ENCODE measurements at regions not wholly inside any gene's neighbourhood (a gene's known extent, or its start where the extent isn't known, plus 50 kb on each side); places are given as distances from the start of the nearest gene placed in this dataset.

GRCh38 chr18:51559198-51559901 lies 361.9 kb upstream of the MEX3C start:
- no peaks in the 10 kb centered on the region for H3K36me3 Mint-ChIP-seq
- DNase-seq (ENCODE audit: low spot score) (no peak), ATAC-seq (0 out of 2 replicates have a peak, but pooled peaks have one; percentile 28)
- no peaks in the 10 kb centered on the region for H3K27me3 Mint-ChIP-seq (ENCODE audit: low read depth)
- TF ChIP-seq, protein P1, sequence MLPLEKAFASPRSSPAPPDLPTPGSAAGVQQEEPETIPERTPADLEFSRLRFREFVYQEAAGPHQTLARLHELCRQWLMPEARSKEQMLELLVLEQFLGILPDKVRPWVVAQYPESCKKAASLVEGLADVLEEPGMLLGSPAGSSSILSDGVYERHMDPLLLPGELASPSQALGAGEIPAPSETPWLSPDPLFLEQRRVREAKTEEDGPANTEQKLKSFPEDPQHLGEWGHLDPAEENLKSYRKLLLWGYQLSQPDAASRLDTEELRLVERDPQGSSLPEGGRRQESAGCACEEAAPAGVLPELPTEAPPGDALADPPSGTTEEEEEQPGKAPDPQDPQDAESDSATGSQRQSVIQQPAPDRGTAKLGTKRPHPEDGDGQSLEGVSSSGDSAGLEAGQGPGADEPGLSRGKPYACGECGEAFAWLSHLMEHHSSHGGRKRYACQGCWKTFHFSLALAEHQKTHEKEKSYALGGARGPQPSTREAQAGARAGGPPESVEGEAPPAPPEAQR (CRISPR knock-in tag; IDR thresholded peaks at IDR 0.05) = no peak
- TF ChIP-seq CREM (CRISPR knock-in tag; IDR thresholded peaks at IDR 0.05) (no peak), GABPB1 (CRISPR knock-in tag; IDR thresholded peaks at IDR 0.05) (no peak), SMAD3 (CRISPR knock-in tag; IDR thresholded peaks at IDR 0.05; ENCODE audit: borderline replicate concordance) (no peak), ELF4 (CRISPR knock-in tag; IDR thresholded peaks at IDR 0.05; ENCODE audit: low read depth) (no peak), E2F4 (CRISPR knock-in tag; IDR thresholded peaks at IDR 0.05; ENCODE audit: borderline replicate concordance, low read depth) (no peak), NR3C1 (CRISPR knock-in tag; conservative IDR thresholded peaks at IDR 0.05; ENCODE audit: low read depth) (no peak), FOXP1 (CRISPR knock-in tag; IDR thresholded peaks at IDR 0.05; ENCODE audit: borderline replicate concordance) (no peak), ZNF138 (CRISPR knock-in tag; conservative IDR thresholded peaks at IDR 0.05) (no peak), TEAD1 (CRISPR knock-in tag; IDR thresholded peaks at IDR 0.05) (no peak)
- H3K9me3 Mint-ChIP-seq = 0 out of 2 replicates have a peak, but pooled peaks cover 2% of the 10 kb centered on the region
- no peak overlapping the region for H3K4me3 Mint-ChIP-seq
- H3K27ac Mint-ChIP-seq = no peak overlapping the region
- peaks cover 15% of the 10 kb centered on the region for H3K4me1 Mint-ChIP-seq
- CTCF ChIA-PET = no interaction called here
- POLR2A ChIA-PET = no interaction called here

DNA sequence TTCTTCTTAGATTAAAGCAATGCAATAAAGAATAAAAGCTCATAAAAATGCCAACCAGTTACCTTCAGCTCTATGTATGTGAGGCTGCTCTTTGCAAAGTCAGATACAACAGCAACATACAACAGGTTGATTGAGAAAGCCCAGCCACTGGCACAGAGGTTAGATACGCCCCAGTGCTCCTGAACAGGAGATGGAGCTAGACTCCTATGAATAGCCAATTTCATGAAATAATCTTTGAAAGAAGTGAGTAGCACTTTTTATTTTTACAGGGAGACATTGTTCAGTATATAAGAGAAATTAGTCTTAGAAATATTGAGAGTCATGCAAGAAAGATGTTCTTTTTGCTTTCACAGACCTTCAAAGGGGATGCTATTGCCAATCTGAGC lies 362.4 kb upstream of the MEX3C start:
- H3K4me3 Mint-ChIP-seq = no peak overlapping the region
- CTCF ChIA-PET = no interaction called here

More for the DNA sequence above, 362.4 kb upstream of the MEX3C start:
- H3K4me1 Mint-ChIP-seq = peaks cover 15% of the 10 kb centered on the region
- no peaks in the 10 kb centered on the region for H3K27me3 Mint-ChIP-seq (ENCODE audit: low read depth)
- H3K9me3 Mint-ChIP-seq = peaks cover 7% of the 10 kb centered on the region; the same call in 1 of the 2 replicates
- TF ChIP-seq ESRRA (CRISPR knock-in tag; IDR thresholded peaks at IDR 0.05; ENCODE audit: borderline replicate concordance) (no peak), ZNF423 (CRISPR knock-in tag; IDR thresholded peaks at IDR 0.05) (no peak), KAT7 (CRISPR knock-in tag; IDR thresholded peaks at IDR 0.05; ENCODE audit: borderline replicate concordance) (no peak), JAZF1 (CRISPR knock-in tag; IDR thresholded peaks at IDR 0.05) (no peak), ZNF671 (CRISPR knock-in tag; IDR thresholded peaks at IDR 0.05) (no peak), ZNF396 (CRISPR knock-in tag; IDR thresholded peaks at IDR 0.05; ENCODE audit: borderline replicate concordance) (no peak), TEAD1 (CRISPR knock-in tag; IDR thresholded peaks at IDR 0.05) (no peak), TP53 (CRISPR knock-in tag; IDR thresholded peaks at IDR 0.05) (no peak), NFE2L1 (CRISPR knock-in tag; IDR thresholded peaks at IDR 0.05) (no peak), GABPB1 (CRISPR knock-in tag; IDR thresholded peaks at IDR 0.05) (no peak), CDX4 (CRISPR knock-in tag; IDR thresholded peaks at IDR 0.05; ENCODE audit: borderline replicate concordance) (no peak), SMAD4 (CRISPR knock-in tag; IDR thresholded peaks at IDR 0.05) (no peak)
- TF ChIP-seq, protein P2, sequence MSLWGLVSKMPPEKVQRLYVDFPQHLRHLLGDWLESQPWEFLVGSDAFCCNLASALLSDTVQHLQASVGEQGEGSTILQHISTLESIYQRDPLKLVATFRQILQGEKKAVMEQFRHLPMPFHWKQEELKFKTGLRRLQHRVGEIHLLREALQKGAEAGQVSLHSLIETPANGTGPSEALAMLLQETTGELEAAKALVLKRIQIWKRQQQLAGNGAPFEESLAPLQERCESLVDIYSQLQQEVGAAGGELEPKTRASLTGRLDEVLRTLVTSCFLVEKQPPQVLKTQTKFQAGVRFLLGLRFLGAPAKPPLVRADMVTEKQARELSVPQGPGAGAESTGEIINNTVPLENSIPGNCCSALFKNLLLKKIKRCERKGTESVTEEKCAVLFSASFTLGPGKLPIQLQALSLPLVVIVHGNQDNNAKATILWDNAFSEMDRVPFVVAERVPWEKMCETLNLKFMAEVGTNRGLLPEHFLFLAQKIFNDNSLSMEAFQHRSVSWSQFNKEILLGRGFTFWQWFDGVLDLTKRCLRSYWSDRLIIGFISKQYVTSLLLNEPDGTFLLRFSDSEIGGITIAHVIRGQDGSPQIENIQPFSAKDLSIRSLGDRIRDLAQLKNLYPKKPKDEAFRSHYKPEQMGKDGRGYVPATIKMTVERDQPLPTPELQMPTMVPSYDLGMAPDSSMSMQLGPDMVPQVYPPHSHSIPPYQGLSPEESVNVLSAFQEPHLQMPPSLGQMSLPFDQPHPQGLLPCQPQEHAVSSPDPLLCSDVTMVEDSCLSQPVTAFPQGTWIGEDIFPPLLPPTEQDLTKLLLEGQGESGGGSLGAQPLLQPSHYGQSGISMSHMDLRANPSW (CRISPR knock-in tag; conservative IDR thresholded peaks at IDR 0.05; ENCODE audit: low read depth) = no peak
- TF ChIP-seq, protein P3, sequence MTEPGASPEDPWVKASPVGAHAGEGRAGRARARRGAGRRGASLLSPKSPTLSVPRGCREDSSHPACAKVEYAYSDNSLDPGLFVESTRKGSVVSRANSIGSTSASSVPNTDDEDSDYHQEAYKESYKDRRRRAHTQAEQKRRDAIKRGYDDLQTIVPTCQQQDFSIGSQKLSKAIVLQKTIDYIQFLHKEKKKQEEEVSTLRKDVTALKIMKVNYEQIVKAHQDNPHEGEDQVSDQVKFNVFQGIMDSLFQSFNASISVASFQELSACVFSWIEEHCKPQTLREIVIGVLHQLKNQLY (CRISPR knock-in tag; IDR thresholded peaks at IDR 0.05) = no peak
- ATAC-seq (no peak), DNase-seq (ENCODE audit: low spot score) (no peak)
- H3K27ac Mint-ChIP-seq = no peak overlapping the region
- POLR2A ChIA-PET = no interaction called here
- no peaks in the 10 kb centered on the region for H3K36me3 Mint-ChIP-seq
